Vagina (tissue), 2 donors: ENCODE measurements at regions not wholly inside any gene's neighbourhood (a gene's known extent, or its start where the extent isn't known, plus 50 kb on each side); places are given as distances from the start of the nearest gene placed in this dataset.

ENCODE experiments used
- CTCF ChIP-seq, 3 experiments: fragments of 450-650 bp in 2 of 3; fragments of 200-600 bp in 1 of 3; sonication (generic) in 1 of 3; IDR thresholded peaks; one replicate each; pipeline ENCODE4 v1.5.1; 2017 to 2019; ENCODE audit warnings: antibody characterized with exemption in 3 of 3, mild to moderate bottlenecking in 2 of 3, moderate library complexity in 2 of 3
- POLR2A ChIP-seq, 2 donors: fragments of 450-650 bp; IDR thresholded peaks; one replicate each; pipeline ENCODE4 v1.6.1; 2017; ENCODE audit warnings: antibody characterized with exemption in 2 of 2, mild to moderate bottlenecking in 2 of 2, moderate library complexity in 2 of 2
- POLR2AphosphoS5 ChIP-seq, 2 donors: sonication (generic); formaldehyde crosslinking; IDR thresholded peaks; one replicate each; pipeline ENCODE4 v1.9.0; 2017; ENCODE audit warnings: antibody characterized with exemption in 2 of 2, mild to moderate bottlenecking in 2 of 2, low read depth in 1 of 2; ENCODE audit not compliant: insufficient read depth in 1 of 2

- no peak for TF ChIP-seq CTCF (IDR thresholded peaks at IDR 0.05)
- no peak for TF ChIP-seq POLR2A (IDR thresholded peaks at IDR 0.05)
- TF ChIP-seq POLR2AphosphoS5 (IDR thresholded peaks at IDR 0.05; ENCODE audit: insufficient read depth in 1 of 2, low read depth in 1 of 2), result no peak
Observed at GRCh38 chr2:150279686-150280085, 207.8 kb downstream of the RND3 start.
